Stimulated activated CD8-positive, alpha-beta memory T cell treated with anti-CD3 and anti-CD28 coated beads, Interleukin-2, amount 100 ng/mL, for 48 hours (primary cell): ENCODE measurements at regions not wholly inside any gene's neighbourhood (a gene's known extent, or its start where the extent isn't known, plus 50 kb on each side); places are given as distances from the start of the nearest gene placed in this dataset.
"Not testable (repeated sequence)": the region's sequence is repeated elsewhere in the genome, so short reads cannot be mapped to it uniquely, and the experiment has no call there.

ENCODE experiments used
- DNase-seq, 2 donors: peaks; one replicate each; pipeline ENCODE4 v3.0.0-alpha.2; 2020; ENCODE audit warnings: low read depth in 2 of 2

DNA sequence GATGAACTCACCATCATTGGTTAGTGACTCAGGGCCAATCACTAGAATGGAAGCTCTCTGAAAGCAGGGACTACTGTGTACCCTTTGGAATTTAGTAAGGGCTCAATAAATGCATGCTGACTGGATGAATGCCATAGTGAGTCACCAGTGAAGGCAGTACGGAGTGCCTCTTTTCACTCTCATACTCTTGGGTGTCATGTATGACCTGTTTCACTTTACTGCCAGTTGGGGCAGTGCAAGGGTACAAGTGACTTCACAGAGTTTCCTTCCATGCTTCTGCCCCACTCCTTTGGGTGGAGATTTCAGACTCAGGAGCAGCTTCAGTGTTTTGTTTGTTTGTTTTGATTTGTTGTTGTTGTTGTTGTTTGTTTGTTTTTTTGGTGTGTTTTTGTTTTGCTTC is 57.7 kb downstream of the SOX3 start:
- no peak for DNase-seq

DNA sequence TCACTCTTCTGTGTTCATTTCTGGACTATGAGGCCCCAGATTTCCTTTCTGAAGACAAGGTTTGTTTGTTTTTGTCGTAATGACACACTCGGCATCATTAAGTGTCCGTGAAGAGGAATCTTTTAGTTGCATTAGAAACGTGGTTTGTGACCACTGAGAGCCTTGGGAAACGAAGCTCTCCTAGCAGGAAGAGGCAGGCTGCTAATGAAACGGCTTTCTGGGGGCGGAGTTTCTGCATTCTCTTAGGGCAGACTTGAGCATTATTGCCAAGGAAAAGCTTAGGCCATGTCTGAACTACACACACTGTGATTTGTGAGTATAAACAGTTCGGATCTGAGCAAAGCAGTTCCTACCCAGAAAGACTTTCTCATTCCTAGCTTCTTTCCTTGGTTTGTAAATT is 64.0 kb downstream of the SOX3 start:
- no peak for DNase-seq

DNA sequence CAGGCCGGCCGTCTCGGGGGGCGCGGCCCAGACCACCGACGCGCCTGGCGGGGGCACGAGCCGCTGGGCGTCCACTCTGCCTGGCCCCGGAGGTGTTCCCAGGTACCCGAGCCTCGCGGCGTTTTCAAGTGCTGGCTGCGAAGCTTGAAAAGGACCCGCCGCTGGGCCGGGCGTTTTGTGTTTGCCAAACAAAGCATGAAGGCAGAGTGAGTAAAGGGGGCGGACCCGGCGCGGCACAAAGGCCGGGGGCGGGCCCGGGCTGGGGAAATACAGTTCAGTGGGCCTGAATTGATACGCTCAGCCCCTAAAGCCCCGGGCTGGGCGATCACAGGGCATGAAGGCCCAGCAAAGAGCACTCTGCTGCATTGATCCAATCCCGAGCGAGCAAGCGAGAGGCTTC is 65.4 kb downstream of the SOX3 start:
- DNase-seq, result no peak

DNA sequence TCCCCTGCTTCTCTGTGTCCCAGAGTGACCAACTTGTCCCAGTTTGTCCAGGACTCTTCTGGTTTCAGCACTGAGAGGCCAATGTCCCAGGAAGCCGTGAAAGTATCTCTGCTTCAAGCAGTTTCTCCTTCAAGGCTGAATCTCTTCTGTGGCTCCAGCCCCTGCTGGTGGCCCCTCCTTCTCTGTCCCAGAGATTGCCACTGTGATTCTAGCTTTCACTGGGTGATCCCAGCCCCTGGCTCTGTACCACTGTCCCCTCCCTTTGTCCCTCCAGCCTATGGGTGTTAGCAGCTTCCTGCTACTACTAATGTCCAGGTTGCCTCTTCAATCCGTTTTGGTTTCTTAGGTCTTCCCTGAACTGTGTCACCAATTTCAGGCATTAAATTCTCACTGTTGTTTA is 70.5 kb downstream of the SOX3 start:
- DNase-seq, result no peak

DNA sequence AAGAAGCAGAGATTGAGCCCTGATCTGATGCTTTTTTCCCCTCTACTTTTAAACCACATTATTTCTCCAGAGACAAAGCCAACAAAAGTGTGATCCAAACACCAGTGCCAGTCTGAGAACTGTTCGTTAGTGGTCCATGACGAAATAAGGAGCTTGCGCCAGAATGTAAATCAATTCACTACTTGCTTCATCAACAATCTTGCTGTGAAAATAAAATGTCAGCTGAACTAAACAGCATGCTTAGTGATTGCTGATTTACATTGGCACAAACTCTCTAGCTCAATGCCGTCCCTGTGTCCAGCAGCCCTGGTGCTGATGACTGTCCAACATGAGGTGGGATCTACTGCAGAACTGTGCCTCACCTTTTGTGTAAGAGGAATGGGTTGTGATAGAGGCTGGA is 71.3 kb downstream of the SOX3 start:
- no peak for DNase-seq

DNA sequence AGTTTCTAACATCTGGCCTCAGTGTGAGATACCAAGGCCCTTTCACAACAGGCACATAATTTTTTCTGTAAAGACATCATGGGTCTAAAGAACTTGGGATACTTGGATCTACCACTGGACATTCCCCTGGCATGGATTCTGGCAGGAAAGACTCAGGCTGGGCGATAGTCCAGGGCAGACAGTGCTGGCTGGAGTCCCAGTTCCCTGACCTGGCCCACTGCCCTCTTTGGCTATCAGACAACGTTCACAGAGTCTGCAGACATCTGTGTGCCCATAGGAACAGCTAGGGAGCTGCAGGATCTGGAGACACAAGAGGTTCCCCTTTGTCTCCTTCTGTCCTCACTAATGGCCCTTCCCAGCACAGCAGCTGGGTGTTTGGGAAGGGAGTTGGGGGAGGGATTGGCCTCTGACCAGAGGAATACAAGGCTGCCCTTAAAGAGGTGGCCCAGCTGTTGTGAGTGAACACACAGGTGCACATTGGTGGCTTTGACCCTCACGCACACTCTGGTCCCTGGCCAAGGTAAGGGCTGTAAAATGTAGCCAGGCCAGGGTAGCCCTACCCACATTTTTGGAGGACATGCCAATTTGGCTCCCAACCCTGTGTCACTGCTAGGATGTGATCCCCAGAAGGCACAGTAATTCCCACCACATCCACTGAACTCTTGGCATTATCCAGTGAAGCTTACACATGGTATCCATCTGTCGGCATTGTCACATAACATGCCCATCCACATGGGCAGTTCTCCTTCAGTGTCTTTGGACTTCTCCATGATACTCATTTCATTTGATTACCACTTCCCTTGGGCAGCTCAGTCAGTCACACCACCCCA is 72.3 kb downstream of the SOX3 start:
- DNase-seq, result no peak

DNA sequence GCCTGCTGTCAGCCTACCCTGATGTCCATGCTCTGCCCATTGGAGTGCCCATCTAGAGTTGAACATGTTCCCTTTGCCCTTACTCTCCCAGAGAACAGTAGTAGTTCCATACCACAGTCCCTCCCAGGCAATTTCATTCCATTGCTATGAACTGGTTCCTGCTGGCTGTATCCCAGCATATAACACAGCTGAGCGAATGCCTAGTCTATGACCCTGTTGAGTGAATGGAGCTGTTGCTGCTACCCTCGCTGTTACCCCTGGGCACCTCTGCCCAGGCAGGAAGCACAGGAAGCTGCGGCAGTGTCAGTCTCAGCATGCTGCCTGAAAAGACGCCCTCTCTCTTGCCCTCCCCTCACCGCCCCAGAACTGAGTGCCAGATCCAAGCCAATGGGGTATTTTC is 73.3 kb downstream of the SOX3 start:
- DNase-seq, result no peak

DNA sequence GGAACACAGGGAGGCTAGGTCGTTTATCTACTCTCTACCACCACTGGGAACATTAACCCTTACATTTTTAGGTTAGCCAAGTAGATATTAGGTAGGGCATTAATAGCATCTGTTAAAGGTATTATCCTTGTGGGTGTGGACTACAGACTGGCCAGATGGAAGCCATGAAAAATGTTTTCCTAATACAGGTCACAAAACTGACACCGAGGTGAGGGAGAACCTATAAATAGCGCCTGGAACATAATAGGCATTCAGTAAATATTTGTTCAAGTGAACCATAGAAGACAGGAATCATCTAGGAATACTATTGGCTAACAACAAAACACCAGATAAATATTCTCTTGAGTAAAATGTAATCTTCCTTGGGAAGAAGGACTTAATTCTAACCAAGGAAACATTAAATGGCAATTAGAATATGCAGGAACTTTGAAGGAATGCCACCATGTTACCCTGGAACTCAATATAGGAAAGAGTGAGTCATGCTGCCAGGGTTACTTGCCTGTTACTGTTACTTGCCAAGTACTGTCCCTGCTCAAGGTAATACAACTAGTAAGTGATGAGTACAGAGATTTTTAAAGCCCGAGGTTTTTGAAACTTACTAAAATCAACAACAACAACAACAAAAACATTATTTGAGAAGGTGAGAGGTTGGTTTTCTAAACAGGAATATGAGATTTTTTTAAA is 79.0 kb downstream of the SOX3 start:
- no peak for DNase-seq

DNA sequence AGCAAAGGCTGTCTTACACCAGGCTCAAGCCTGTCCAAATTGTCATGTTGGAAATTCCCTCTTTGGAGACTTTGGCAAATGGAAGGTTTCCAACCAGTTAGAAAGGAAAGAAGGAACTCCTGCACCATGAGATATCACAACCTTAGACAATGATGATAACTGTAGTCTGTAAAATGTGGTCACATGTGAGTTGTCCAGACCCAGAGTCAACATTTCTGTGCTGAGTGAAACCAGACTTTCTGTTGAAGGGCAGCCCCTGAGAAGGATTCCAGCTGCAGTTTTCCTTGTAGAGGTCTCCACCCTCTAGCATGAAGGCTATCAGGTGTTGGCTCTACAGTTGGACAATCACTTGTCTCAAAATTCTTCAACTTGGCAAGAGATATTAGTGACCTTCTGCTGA is 82.4 kb downstream of the SOX3 start:
- DNase-seq, result no peak

DNA sequence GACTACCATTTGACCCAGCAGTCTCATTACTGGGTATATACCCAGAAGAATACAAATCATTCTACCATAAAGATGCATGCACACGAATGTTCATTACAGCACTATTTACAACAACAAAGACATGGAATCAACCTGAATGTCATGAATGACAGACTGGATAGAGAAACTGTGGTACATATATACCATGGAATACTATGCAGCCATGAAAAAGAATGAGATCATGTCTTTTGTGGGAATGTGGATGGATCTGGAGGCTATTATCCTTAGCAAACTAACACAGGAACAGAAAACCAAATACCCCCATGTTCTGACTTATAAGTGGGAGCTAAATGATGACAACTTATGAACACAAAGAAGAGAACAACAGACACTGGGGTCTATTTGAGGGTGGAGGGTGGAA is 102.7 kb downstream of the SOX3 start:
- not testable (repeated sequence) for DNase-seq

DNA sequence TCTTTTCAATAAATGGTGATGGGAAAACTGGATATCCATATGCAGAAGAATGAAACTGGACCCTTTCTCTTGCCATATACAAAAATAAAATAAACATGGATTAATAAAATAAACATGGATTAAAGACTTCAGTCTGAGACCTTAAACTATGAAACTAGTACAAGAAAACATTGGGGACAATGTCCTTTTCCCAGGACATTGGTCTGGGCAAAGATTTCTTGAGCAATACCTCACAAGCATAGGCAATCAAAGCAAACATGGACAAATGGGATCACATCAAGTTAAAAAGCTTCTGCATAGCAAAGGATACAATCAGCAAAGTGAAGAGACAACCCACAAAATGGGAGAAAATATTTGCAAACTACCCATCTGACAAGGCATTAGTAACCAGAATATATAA is 108.5 kb downstream of the SOX3 start:
- not testable (repeated sequence) for DNase-seq

DNA sequence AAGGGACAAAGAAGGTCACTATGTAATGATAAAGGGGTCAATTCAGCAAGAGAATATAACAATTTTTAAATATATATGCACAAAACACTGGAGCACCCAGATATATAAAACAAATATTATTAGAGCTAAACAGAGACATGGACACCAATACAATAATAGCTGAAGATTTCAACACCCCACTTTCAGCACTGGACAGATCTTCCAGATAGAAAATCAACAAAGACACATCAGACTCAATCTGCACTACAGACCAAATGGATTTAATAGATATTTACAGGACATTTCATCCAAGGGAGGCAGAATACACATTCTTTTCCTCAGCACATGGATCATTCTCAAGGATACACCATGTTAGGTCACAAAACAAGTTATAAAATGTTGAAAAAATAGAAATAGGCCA is 111.4 kb downstream of the SOX3 start:
- no peak for DNase-seq

DNA sequence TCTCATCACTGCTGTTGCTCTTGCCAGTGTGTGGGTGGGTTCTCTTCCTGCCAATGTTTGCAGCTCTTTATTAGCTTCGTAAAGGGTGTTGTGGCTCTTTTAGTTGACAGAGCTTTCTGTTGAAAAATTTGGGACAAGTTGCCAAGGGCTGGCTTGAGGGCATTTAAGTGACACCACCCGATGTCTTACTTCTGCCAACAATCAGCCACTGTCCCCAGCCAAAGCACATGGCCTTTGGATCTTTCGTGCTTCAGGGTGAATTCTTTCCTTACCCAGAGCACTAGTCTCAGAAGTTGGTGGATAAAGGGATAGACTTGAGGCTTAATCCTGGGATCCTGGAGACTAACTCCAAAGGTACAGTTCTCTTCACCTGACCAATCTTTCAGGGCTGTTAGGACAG is 113.6 kb downstream of the SOX3 start:
- no peak for DNase-seq

DNA sequence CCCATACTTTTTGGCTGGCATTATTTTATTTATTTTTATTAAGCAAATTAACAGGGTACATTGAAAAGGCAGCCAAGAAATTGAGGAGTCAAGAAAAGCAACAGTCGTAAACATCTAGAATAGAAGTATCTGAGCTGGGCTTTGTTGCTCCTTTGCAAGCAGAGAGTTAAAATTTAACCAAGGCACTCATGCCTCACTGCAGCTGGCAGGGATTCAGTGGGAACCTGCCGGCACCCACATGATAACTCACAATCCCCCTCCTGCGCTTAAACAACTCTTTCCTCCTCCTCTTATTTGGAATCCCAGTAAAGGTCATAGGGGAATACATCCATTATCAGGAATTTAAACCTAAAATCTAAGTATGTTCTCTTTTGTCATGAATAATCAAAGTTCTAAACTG is 115.5 kb downstream of the SOX3 start:
- DNase-seq, result no peak

DNA sequence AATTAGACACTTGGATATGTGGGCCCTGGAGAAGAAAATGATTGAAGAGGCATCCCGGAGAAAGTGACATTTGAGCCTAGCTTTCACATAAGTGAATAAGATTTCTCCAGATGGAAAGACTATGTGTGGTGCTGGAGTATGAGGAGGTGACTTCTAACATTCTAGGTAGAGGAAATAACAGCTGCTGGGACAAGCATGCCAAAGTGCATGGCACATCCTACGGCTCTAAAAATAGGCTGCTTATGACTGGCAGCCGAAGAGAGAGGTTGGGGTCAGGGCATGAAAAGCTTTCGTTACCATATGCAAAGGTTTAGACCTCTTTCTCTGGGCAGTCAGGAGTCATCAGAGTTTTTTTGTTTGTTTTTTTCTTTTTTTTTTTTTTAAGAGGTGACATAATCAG is 142.0 kb downstream of the SOX3 start:
- no peak for DNase-seq

DNA sequence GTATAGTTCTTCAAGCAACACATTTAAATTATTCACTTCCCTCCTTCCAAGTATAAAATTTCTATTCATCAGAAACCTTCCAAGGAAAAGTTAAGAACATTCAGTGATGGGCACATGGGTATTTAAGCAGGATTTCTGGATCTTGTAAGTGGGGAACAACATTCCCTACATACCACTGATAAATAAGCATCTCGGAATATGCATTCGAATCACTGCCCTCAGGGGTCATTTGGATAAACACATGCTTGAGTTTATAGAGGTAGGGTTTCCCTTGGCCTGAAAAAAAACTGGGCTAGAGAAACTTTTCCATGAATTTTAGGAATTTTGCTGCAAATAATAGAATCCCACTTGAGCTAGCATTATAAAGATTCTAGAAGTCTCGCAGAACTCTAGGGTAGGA is 143.9 kb downstream of the SOX3 start:
- DNase-seq, result no peak

DNA sequence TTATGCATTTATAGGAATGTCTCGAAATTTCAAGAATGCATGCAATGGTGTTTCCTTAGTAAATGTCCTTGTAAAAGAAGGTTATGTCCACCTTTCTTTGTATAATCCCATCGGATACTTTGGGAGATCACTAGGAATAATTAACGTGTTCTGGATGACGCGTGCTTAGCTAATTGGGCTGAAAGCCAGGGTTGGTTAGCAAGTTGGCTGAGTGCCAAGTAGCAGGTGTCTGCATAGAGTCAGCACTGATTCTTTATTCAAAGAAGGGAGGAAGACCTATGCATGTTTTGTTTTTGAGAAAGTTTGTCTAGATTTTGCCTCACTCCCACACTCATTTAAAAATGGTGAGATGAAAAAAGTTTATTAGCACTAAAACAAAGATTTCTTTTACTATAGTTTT is 144.6 kb downstream of the SOX3 start:
- no peak for DNase-seq

DNA sequence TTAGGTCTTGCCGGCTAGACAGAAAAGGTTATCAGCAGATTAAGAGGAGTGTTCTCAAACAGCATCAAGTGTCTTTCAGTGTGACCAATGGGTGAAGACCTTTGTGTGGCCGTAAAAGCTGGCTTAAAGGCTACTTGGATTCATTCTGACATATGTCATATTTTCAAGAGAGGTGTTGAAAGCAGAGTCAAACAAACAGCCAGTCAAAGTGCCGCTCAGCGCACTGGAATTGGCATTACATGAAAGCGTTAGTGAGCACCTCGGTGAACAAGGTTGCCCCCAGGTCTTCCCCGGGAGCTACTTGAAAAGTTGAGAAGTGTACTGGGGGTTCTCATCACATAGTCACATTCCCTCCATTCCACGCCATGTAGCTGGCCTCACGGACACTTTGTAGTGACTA is 148.9 kb downstream of the SOX3 start:
- no peak for DNase-seq

DNA sequence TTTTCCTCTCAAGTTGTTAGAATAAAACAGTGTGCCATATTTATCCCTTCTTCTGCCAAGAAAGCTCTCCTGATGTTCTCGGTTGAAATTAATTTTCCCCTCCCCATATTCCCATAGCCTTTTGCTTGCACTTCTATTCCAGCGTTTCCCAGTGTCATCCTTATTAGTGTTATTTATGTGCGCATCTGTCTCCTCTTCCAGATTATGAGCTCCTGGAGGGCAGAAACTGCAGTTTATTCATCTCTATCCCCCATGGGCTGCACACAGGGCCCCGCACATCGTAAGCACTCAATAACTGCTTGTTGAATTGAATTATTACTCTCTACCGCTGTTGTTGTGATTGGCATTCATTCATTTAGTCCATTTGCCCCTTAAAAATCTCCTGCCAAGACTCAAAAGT is 149.4 kb downstream of the SOX3 start:
- DNase-seq, result no peak

DNA sequence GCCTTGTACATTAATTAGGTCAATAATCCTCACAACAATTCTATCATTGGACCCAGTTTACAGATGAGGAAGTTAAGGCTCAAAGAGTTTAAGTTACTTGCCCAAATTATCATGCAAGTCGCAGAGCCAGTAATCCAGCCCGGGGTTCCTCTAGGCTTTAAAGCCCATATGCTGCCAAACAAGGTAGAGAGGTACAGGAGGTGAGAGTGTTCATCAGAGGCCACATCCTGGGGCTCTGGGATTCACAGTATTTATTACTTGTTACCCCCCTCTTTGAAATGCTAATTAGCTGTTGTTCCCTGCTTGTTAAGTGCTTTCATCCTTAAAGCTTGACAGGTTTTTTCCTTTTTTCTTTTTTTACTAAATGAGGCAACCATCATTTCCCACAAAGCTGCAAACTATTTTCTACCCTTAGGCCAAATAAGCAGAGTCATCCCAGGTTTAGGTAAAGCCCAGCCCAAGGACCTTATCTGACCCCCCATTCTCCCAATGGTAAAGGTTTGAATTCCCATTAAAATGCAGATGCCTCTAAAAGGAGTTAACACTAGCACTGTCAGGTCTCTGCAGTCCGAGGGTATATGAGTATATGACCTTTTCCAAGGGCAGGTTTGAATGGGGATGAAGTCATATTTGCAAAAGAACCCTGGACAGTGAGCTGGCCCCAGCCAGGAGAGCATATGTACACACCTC is 150.3 kb downstream of the SOX3 start:
- DNase-seq, result no peak

DNA sequence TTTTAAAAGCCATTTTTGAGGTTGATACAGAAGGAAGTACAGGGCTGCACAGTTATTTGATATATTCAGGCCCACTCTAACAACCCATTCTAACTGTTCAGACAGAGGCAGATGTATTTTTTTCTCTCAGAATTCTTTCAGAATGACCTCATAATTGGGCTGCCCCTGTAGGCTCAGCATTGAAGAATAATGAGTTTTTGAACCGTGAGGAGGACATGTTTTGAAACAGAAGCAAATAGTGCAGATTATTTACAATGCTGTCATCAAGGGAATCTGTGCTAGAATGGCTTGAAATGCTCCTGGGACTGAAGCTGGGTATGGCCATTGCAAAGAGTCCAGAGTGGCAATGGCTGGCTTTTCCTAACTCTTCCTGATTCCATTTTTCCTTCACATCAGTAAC is 158.1 kb downstream of the SOX3 start:
- DNase-seq, result no peak

DNA sequence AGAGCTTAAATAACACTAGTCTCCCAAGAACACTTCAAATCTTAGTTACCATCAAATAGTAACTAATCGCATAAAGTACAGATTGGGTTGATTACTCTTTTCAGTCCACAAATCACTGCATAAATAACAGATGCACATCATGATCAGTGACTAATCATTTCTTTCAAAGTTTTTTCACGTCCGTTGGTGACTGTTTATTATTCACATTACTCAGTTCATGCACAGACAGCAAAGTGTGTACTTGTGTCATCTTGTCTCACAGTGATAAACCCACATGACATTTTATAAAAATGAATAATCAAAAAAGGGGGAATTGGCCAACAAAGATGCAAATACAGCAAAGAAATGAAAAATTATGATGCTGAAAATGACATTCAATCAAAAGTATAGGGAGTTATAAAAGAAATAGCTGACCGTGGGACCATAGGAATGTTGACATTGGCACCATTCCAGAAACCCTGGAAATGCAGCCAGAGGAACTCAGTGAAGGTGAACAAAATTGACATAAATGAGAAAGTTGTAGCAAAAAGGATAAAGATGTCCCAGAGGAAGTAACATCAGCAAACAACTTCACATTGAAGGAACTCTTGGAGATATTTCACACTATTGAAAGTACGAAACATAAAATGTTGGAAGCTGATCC is 161.5 kb downstream of the SOX3 start:
- no peak for DNase-seq

DNA sequence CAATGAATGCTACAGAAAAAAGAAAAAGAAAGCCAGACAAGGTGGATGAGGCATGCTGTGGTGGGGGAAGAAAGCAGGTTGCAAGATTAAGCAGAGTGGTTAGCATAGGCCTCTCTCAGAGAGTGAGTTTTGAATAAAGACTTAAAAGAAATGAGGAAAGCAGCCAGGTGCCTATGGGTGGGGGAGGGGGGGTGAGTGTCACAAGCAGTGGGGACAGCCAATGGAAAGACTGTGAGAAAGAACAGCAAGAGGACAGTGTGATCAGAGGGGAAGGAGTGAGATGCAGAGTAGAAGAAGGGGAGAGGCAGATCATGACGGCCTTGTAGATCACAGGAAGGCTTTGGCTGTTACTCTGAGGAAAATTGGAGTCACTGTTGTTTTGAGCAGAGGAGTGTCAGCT is 162.5 kb downstream of the SOX3 start:
- DNase-seq, result no peak
